ENCODE measurements at regions not wholly inside any gene's neighbourhood (a gene's known extent, or its start where the extent isn't known, plus 50 kb on each side); places are given as distances from the start of the nearest gene placed in this dataset.

- TF ChIP-seq POLR2A (IDR thresholded peaks at IDR 0.05) = no peak
- TF ChIP-seq CTCF (IDR thresholded peaks at IDR 0.05) = no peak
Observed at GRCh38 chr13:103406967-103407366, 340.8 kb upstream of the SLC10A2 start.

All from thyroid gland (tissue), 4 donors.